ENCODE measurements at regions not wholly inside any gene's neighbourhood (a gene's known extent, or its start where the extent isn't known, plus 50 kb on each side); places are given as distances from the start of the nearest gene placed in this dataset.

DNA sequence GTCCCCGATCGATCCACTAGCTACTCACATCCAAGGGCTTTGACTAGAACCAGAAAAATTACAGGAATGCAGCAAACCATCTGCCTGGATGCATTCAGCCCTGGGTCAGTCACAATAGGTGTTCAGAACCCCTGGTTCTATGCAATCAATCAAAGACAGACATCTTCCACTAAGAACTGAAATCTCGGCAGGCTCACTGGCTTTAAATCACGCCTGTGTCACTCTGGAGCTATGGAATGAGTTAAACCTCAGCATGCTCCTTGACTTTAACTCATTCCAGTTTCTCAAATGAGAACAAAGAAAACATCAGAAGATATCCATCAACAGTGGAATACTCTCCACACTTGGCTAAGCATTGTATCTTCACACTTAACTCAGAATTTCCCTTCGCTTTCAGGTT is 68.1 kb upstream of the SPTBN1 start:
- no peak for DNase-seq (ENCODE audit: low read depth in 4 of 4, low spot score in 3 of 4)

- DNase-seq (ENCODE audit: low read depth in 4 of 4, low spot score in 3 of 4) = no peak
These were observed 63.4 kb upstream of the SPTBN1 start for GRCh38 chr2:54392555-54393324.

- no peak for DNase-seq (ENCODE audit: low read depth in 4 of 4, low spot score in 3 of 4)
These were observed 61.7 kb upstream of the SPTBN1 start for GRCh38 chr2:54394392-54394791.

- no peak for DNase-seq (ENCODE audit: low read depth in 4 of 4, low spot score in 3 of 4)
These were observed 60.0 kb upstream of the SPTBN1 start for GRCh38 chr2:54396107-54396506.

- no peak for DNase-seq (ENCODE audit: low read depth in 4 of 4, low spot score in 3 of 4)
These were observed 59.3 kb upstream of the SPTBN1 start for GRCh38 chr2:54396798-54397197.

GRCh38 chr2:54397426-54397825 is 58.7 kb upstream of the SPTBN1 start:
- no peak for DNase-seq (ENCODE audit: low read depth in 4 of 4, low spot score in 3 of 4)

DNA sequence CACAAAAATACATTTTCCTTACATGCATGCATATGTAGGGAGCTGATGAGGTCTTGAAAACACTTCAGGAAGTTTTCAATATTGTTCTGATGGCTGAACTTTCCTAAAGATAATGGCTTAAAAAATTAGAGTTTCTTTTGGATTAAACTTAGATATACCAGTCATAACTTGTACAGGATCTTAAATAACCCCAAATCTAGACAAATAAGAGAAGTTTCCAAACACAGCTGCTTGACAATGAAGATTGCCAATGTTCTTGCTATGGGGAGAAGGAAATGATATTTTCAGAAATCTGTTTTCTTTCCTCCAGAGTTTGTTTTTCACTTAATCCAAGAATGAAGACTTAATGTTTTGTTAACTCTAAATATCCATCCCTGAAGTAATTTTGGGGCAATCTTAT is 54.6 kb upstream of the SPTBN1 start:
- DNase-seq (ENCODE audit: low read depth in 4 of 4, low spot score in 3 of 4) = no peak

GRCh38 chr2:54402350-54402749 is 53.8 kb upstream of the SPTBN1 start:
- no peak for DNase-seq (ENCODE audit: low read depth in 4 of 4, low spot score in 3 of 4)

GRCh38 chr2:54403512-54404238 is 52.5 kb upstream of the SPTBN1 start:
- no peak for DNase-seq (ENCODE audit: low read depth in 4 of 4, low spot score in 3 of 4)

GRCh38 chr2:54404270-54404669 is 51.9 kb upstream of the SPTBN1 start:
- no peak for DNase-seq (ENCODE audit: low read depth in 4 of 4, low spot score in 3 of 4)

DNA sequence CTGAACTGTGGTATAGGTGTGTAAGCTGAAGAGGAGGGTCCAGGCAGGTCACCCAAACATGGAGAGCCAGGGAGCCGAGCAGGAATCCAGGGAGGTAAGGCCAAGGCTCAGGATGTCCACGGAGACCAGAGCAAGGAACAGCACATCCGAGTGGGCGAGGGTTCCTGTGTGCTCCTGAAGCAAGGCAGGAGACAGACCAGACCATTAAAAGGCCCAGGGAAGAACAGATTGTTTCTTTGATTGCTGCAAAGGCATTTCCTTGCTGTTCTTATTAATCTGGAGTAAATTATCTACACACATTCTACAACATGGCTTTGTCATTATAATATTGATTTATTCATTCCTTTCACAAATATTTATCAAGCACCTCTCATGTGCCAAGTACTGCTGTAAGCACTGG is 50.1 kb upstream of the SPTBN1 start:
- DNase-seq (ENCODE audit: low read depth in 4 of 4, low spot score in 3 of 4) = no peak

Measured in right renal pelvis (tissue), 4 donors.